Gastrocnemius medialis (tissue), 4 donors: ENCODE measurements at regions not wholly inside any gene's neighbourhood (a gene's known extent, or its start where the extent isn't known, plus 50 kb on each side); places are given as distances from the start of the nearest gene placed in this dataset.

Experiments used
- POLR2A ChIP-seq, 2 donors: fragments of 450-650 bp; IDR thresholded peaks; one replicate each; pipeline ENCODE4 v1.6.1; 2017; ENCODE audit warnings: antibody characterized with exemption in 2 of 2, mild to moderate bottlenecking in 2 of 2, moderate library complexity in 2 of 2
- TF ChIP-seq, protein P1 (sequence below), 5 experiments: fragments of 450-650 bp in 3 of 5; fragments of 200-600 bp in 2 of 5; sonication (generic) in 2 of 5; IDR thresholded peaks in 4 of 5; conservative IDR thresholded peaks in 1 of 5; 1 replicate in 4 of 5; 2 replicates in 1 of 5; pipeline ENCODE4 v1.5.1; 2016 to 2019; ENCODE audit warnings: antibody characterized with exemption in 5 of 5, mild to moderate bottlenecking in 3 of 5, moderate library complexity in 3 of 5

GRCh38 chr5:143547342-143547741, 143.9 kb upstream of the NR3C1 start:
- TF ChIP-seq, protein P1, sequence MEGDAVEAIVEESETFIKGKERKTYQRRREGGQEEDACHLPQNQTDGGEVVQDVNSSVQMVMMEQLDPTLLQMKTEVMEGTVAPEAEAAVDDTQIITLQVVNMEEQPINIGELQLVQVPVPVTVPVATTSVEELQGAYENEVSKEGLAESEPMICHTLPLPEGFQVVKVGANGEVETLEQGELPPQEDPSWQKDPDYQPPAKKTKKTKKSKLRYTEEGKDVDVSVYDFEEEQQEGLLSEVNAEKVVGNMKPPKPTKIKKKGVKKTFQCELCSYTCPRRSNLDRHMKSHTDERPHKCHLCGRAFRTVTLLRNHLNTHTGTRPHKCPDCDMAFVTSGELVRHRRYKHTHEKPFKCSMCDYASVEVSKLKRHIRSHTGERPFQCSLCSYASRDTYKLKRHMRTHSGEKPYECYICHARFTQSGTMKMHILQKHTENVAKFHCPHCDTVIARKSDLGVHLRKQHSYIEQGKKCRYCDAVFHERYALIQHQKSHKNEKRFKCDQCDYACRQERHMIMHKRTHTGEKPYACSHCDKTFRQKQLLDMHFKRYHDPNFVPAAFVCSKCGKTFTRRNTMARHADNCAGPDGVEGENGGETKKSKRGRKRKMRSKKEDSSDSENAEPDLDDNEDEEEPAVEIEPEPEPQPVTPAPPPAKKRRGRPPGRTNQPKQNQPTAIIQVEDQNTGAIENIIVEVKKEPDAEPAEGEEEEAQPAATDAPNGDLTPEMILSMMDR (IDR thresholded peaks at IDR 0.05 in 4 of 5, conservative IDR thresholded peaks at IDR 0.05 in 1 of 5): no peak
- TF ChIP-seq POLR2A (IDR thresholded peaks at IDR 0.05): no peak
